ELR (cell line): ENCODE measurements at regions not wholly inside any gene's neighbourhood (a gene's known extent, or its start where the extent isn't known, plus 50 kb on each side); places are given as distances from the start of the nearest gene placed in this dataset.

Experiments
- DNase-seq: peaks from one replicate; pipeline ENCODE4 v3.0.0-alpha.2; 2015; ENCODE audit warnings: low read depth

GRCh38 chr5:111869681-111870080 is 112.7 kb upstream of the NREP start:
- DNase-seq = peak; percentile 8

GRCh38 chr5:111865356-111865755 is 108.4 kb upstream of the NREP start:
- DNase-seq = no peak

- DNase-seq = peak; percentile 2
These were observed 106.8 kb upstream of the NREP start for GRCh38 chr5:111863801-111864200.

GRCh38 chr5:111859533-111860270 is 102.7 kb upstream of the NREP start:
- DNase-seq = peak; percentile 4

GRCh38 chr5:111859031-111859430 is 102.0 kb upstream of the NREP start:
- no peak for DNase-seq

- peak; percentile 33 for DNase-seq
These were observed 100.6 kb upstream of the NREP start for GRCh38 chr5:111857623-111858022.

GRCh38 chr5:111856876-111857466 is 100.0 kb upstream of the NREP start:
- DNase-seq = no peak

GRCh38 chr5:111855356-111855755 is 98.4 kb upstream of the NREP start:
- DNase-seq = no peak

- no peak for DNase-seq
These were observed 97.2 kb upstream of the NREP start for GRCh38 chr5:111854186-111854585.

- DNase-seq = no peak
These were observed 96.8 kb upstream of the NREP start for GRCh38 chr5:111853748-111854147.

- DNase-seq = no peak
These were observed 94.9 kb upstream of the NREP start for GRCh38 chr5:111851631-111852548.

GRCh38 chr5:111848476-111848875 is 91.5 kb upstream of the NREP start:
- no peak for DNase-seq

- no peak for DNase-seq
These were observed 90.3 kb upstream of the NREP start for GRCh38 chr5:111847052-111847925.

GRCh38 chr5:111840036-111840674 is 83.2 kb upstream of the NREP start:
- DNase-seq = no peak

GRCh38 chr5:111839438-111839837 is 82.4 kb upstream of the NREP start:
- no peak for DNase-seq

GRCh38 chr5:111836426-111836825 is 79.4 kb upstream of the NREP start:
- DNase-seq = no peak

GRCh38 chr5:111834926-111835599 is 78.1 kb upstream of the NREP start:
- DNase-seq = peak; percentile 29

- peak; percentile 84 for DNase-seq
These were observed 73.3 kb upstream of the NREP start for GRCh38 chr5:111830333-111830732.

- peak; percentile 64 for DNase-seq
These were observed 72.7 kb upstream of the NREP start for GRCh38 chr5:111829701-111830100.

- DNase-seq = no peak
These were observed 69.1 kb upstream of the NREP start for GRCh38 chr5:111826064-111826463.

- no peak for DNase-seq
These were observed 63.1 kb upstream of the NREP start for GRCh38 chr5:111820072-111820471.
